GM19240 (cell line): ENCODE measurements at regions not wholly inside any gene's neighbourhood (a gene's known extent, or its start where the extent isn't known, plus 50 kb on each side); places are given as distances from the start of the nearest gene placed in this dataset.

Experiments
- DNase-seq: peaks from one replicate; pipeline ENCODE4 v3.0.0; 2011; ENCODE audit warnings: low spot score; ENCODE audit not compliant: insufficient read length

GRCh38 chr1:214927796-214928195 lies 154.7 kb upstream of the KCNK2 start:
- DNase-seq: no peak

GRCh38 chr1:214928574-214928973 lies 154.0 kb upstream of the KCNK2 start:
- no peak for DNase-seq

- DNase-seq: no peak
These were observed 149.2 kb upstream of the KCNK2 start for GRCh38 chr1:214933375-214933774.

- DNase-seq: no peak
These were observed 148.5 kb upstream of the KCNK2 start for GRCh38 chr1:214934045-214934444.

- no peak for DNase-seq
These were observed 147.3 kb upstream of the KCNK2 start for GRCh38 chr1:214935258-214935657.

- no peak for DNase-seq
These were observed 143.4 kb upstream of the KCNK2 start for GRCh38 chr1:214939180-214939579.

- DNase-seq: no peak
These were observed 141.5 kb upstream of the KCNK2 start for GRCh38 chr1:214941061-214941460.

GRCh38 chr1:214943054-214943453 lies 139.5 kb upstream of the KCNK2 start:
- no peak for DNase-seq

- DNase-seq: no peak
These were observed 135.9 kb upstream of the KCNK2 start for GRCh38 chr1:214946615-214947014.

GRCh38 chr1:214952648-214953047 lies 129.9 kb upstream of the KCNK2 start:
- DNase-seq: no peak

GRCh38 chr1:214953901-214954616 lies 128.5 kb upstream of the KCNK2 start:
- no peak for DNase-seq

- DNase-seq: no peak
These were observed 128.0 kb upstream of the KCNK2 start for GRCh38 chr1:214954617-214954949.

- no peak for DNase-seq
These were observed 125.0 kb upstream of the KCNK2 start for GRCh38 chr1:214957330-214958137.

GRCh38 chr1:214958486-214958885 lies 124.1 kb upstream of the KCNK2 start:
- no peak for DNase-seq

GRCh38 chr1:214966346-214966745 lies 116.2 kb upstream of the KCNK2 start:
- no peak for DNase-seq

- DNase-seq: no peak
These were observed 114.5 kb upstream of the KCNK2 start for GRCh38 chr1:214967865-214968575.

- no peak for DNase-seq
These were observed 112.5 kb upstream of the KCNK2 start for GRCh38 chr1:214970016-214970415.

GRCh38 chr1:214971071-214971470 lies 111.5 kb upstream of the KCNK2 start:
- DNase-seq: no peak

- no peak for DNase-seq
These were observed 108.5 kb upstream of the KCNK2 start for GRCh38 chr1:214974002-214974401.

GRCh38 chr1:214976665-214977064 lies 105.9 kb upstream of the KCNK2 start:
- no peak for DNase-seq

GRCh38 chr1:214977110-214977509 lies 105.4 kb upstream of the KCNK2 start:
- no peak for DNase-seq

GRCh38 chr1:214977700-214978374 lies 104.7 kb upstream of the KCNK2 start:
- no peak for DNase-seq
